Keratinocyte (primary cell): ENCODE measurements at regions not wholly inside any gene's neighbourhood (a gene's known extent, or its start where the extent isn't known, plus 50 kb on each side); places are given as distances from the start of the nearest gene placed in this dataset.

Source experiments
- DNase-seq: peaks from one replicate; pipeline ENCODE4 v3.0.0-alpha.2; 2011; ENCODE audit warnings: low read depth, missing footprints, low spot score
- FAIRE-seq: peaks from 2 replicates; lab custom pipeline; 2011; peaks lifted over from hg19 to GRCh38; lab: Jason Lieb, UNC
- H2AFZ ChIP-seq: 2 replicates; pipeline ENCODE4 v1.6.0; 2012; ENCODE audit warnings: low read length, control low read depth, inconsistent platforms; ENCODE audit not compliant: control insufficient read depth
- H3K27ac ChIP-seq: 2 replicates; pipeline ENCODE4 v1.5.1; 2011; ENCODE audit warnings: low read length; ENCODE audit not compliant: control insufficient read depth, insufficient read depth
- H3K27me3 ChIP-seq: 3 replicates; pipeline ENCODE4 v1.6.0; 2011; ENCODE audit warnings: low read length; ENCODE audit not compliant: control insufficient read depth, insufficient read depth; ENCODE audit errors: extremely low read depth
- H3K36me3 ChIP-seq, 2 experiments: 2 replicates in 1 of 2; 3 replicates in 1 of 2; pipeline ENCODE4 v1.5.1; 2011; ENCODE audit warnings: low read length in 2 of 2, mild to moderate bottlenecking in 1 of 2; ENCODE audit not compliant: control insufficient read depth in 2 of 2, insufficient read depth in 2 of 2; ENCODE audit errors: extremely low read depth in 1 of 2
- H3K4me1 ChIP-seq: 3 replicates; pipeline ENCODE4 v1.5.1; 2011; ENCODE audit warnings: low read length; ENCODE audit not compliant: control insufficient read depth, insufficient read depth; ENCODE audit errors: extremely low read depth
- H3K4me2 ChIP-seq: 3 replicates; pipeline ENCODE4 v1.6.0; 2011; ENCODE audit warnings: low read depth, low read length; ENCODE audit not compliant: control insufficient read depth, insufficient read depth; ENCODE audit errors: extremely low read depth
- H3K4me3 ChIP-seq, 3 experiments: fragments of 200-600 bp in 1 of 3; sonication (generic) in 1 of 3; 2 replicates in 2 of 3; 3 replicates in 1 of 3; pipeline ENCODE4 v1.5.1; 2011 to 2016; ENCODE audit warnings: low read length in 3 of 3, mild to moderate bottlenecking in 3 of 3, control low read depth in 2 of 3, inconsistent platforms in 1 of 3, low read depth in 1 of 3, mixed read lengths in 1 of 3, mixed run types in 1 of 3, moderate library complexity in 1 of 3; ENCODE audit not compliant: control insufficient read depth in 2 of 3, insufficient read depth in 2 of 3; ENCODE audit errors: extremely low read depth in 1 of 3
- H3K79me2 ChIP-seq: 2 replicates; pipeline ENCODE4 v1.6.0; 2012; ENCODE audit warnings: low read length; ENCODE audit not compliant: control insufficient read depth, insufficient read depth
- H3K9ac ChIP-seq: 3 replicates; pipeline ENCODE4 v1.6.0; 2011; ENCODE audit warnings: low read length; ENCODE audit not compliant: control insufficient read depth, insufficient read depth; ENCODE audit errors: extremely low read depth
- H3K9me1 ChIP-seq: 3 replicates; pipeline ENCODE4 v1.6.0; 2011; ENCODE audit warnings: low read length; ENCODE audit not compliant: control insufficient read depth, insufficient read depth; ENCODE audit errors: extremely low read depth
- H3K9me3 ChIP-seq: 2 replicates; pipeline ENCODE4 v1.5.1; 2012; ENCODE audit warnings: low read depth, low read length; ENCODE audit not compliant: control insufficient read depth
- H4K20me1 ChIP-seq: 3 replicates; pipeline ENCODE4 v1.6.0; 2011; ENCODE audit warnings: low read length; ENCODE audit not compliant: control insufficient read depth, insufficient read depth; ENCODE audit errors: extremely low read depth
- CTCF ChIP-seq, 3 experiments: IDR thresholded peaks in 1 of 3; conservative IDR thresholded peaks in 1 of 3; optimal IDR thresholded peaks in 1 of 3; 2 replicates in 2 of 3; 3 replicates in 1 of 3; pipeline versions ENCODE3 to v1.5.1; 2011; ENCODE audit warnings: low read length in 3 of 3, mild to moderate bottlenecking in 3 of 3, moderate library complexity in 2 of 3, control low read depth in 1 of 3, inconsistent platforms in 1 of 3; ENCODE audit not compliant: insufficient read depth in 2 of 3; ENCODE audit errors: extremely low read depth in 1 of 3
- EZH2 ChIP-seq: IDR thresholded peaks from one replicate; pipeline ENCODE4 v1.6.1; 2012; ENCODE audit warnings: inconsistent platforms, mild to moderate bottlenecking, low read length, moderate library complexity
- dilution Hi-C: fragments of 300-500 bp; cut with MboI; formaldehyde crosslinking; loops from one replicate; pipeline ENCODE4 v1.7.0; 2020; ENCODE audit warnings: low sequenced_read_pairs; ENCODE audit not compliant: extremely low pct_ligation_motif_present

DNA sequence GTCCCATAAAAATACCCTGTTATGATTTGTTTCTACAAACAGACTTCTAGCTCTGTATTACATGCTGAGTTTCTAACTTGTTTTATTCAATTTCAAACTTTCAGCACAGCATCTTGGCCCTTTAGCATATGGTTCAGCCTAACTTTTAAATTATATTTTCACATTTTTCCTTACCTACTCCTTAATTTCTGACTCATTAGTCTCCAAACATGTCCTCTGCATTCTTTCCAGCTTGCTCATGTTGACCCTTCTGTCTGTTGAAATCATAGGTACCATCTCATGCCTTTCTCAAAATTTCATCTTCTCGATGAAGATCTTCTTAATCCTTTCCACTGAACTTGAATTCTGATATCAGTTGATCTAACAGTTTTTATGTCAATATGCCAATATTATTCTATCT is 200.9 kb upstream of the RIOK2 start:
- no peak overlapping the region for H3K4me2 ChIP-seq
- H3K4me3 ChIP-seq, result no peak overlapping the region
- no peaks in the 10 kb centered on the region for H3K27me3 ChIP-seq
- no peaks in the 10 kb centered on the region for H4K20me1 ChIP-seq
- no peaks in the 10 kb centered on the region for H3K79me2 ChIP-seq
- H3K4me1 ChIP-seq, result peaks cover 3% of the 10 kb centered on the region
- H3K9me1 ChIP-seq, result no peaks in the 10 kb centered on the region
- no peak for FAIRE-seq
- H2AFZ ChIP-seq, result no peak overlapping the region
- no peaks in the 10 kb centered on the region for H3K36me3 ChIP-seq
- dilution Hi-C loops, result no loop called here
- no peak overlapping the region for H3K9ac ChIP-seq
- H3K9me3 ChIP-seq, result no peaks in the 10 kb centered on the region
- H3K27ac ChIP-seq, result no peak overlapping the region
- TF ChIP-seq EZH2 (no peak), CTCF (optimal IDR thresholded peaks at IDR 0.05 in 1 of 3, IDR thresholded peaks at IDR 0.05 in 1 of 3, conservative IDR thresholded peaks at IDR 0.05 in 1 of 3; ENCODE audit: extremely low read depth in 1 of 3, insufficient read depth in 2 of 3, low read length in 3 of 3) (no peak)
- no peak for DNase-seq

GRCh38 chr5:97388794-97389193 is 205.7 kb upstream of the RIOK2 start:
- H3K4me1 ChIP-seq, result peaks cover 3% of the 10 kb centered on the region
- TF ChIP-seq EZH2, result no peak
- no peak for TF ChIP-seq CTCF (optimal IDR thresholded peaks at IDR 0.05 in 1 of 3, IDR thresholded peaks at IDR 0.05 in 1 of 3, conservative IDR thresholded peaks at IDR 0.05 in 1 of 3; ENCODE audit: extremely low read depth in 1 of 3, insufficient read depth in 2 of 3, low read length in 3 of 3)
- H3K9ac ChIP-seq, result no peak overlapping the region
- no peak overlapping the region for H3K27ac ChIP-seq
- no peak for DNase-seq
- no peaks in the 10 kb centered on the region for H3K79me2 ChIP-seq
- no peak overlapping the region for H3K4me3 ChIP-seq
- no peaks in the 10 kb centered on the region for H3K36me3 ChIP-seq
- dilution Hi-C loops, result no loop called here
- no peaks in the 10 kb centered on the region for H3K9me1 ChIP-seq
- no peaks in the 10 kb centered on the region for H3K9me3 ChIP-seq
- no peaks in the 10 kb centered on the region for H3K27me3 ChIP-seq
- no peak overlapping the region for H2AFZ ChIP-seq
- no peaks in the 10 kb centered on the region for H4K20me1 ChIP-seq
- no peak for FAIRE-seq
- no peak overlapping the region for H3K4me2 ChIP-seq
